ENCODE measurements at regions not wholly inside any gene's neighbourhood (a gene's known extent, or its start where the extent isn't known, plus 50 kb on each side); places are given as distances from the start of the nearest gene placed in this dataset.

- H3K27ac ChIP-seq (replicated peaks), result no peak overlapping the region
- H3K4me3 ChIP-seq (replicated peaks; ENCODE audit: insufficient read depth, low read length), result no peak overlapping the region
- TF ChIP-seq POLR2AphosphoS5 (IDR thresholded peaks at IDR 0.05; ENCODE audit: low read depth) (no peak), CTCF (IDR thresholded peaks at IDR 0.05; ENCODE audit: insufficient read depth, low read length) (no peak), SPI1 (IDR thresholded peaks at IDR 0.05; ENCODE audit: borderline replicate concordance, low read depth) (no peak), GABPA (IDR thresholded peaks at IDR 0.05; ENCODE audit: low read depth) (no peak)
- TF ChIP-seq, protein P1, sequence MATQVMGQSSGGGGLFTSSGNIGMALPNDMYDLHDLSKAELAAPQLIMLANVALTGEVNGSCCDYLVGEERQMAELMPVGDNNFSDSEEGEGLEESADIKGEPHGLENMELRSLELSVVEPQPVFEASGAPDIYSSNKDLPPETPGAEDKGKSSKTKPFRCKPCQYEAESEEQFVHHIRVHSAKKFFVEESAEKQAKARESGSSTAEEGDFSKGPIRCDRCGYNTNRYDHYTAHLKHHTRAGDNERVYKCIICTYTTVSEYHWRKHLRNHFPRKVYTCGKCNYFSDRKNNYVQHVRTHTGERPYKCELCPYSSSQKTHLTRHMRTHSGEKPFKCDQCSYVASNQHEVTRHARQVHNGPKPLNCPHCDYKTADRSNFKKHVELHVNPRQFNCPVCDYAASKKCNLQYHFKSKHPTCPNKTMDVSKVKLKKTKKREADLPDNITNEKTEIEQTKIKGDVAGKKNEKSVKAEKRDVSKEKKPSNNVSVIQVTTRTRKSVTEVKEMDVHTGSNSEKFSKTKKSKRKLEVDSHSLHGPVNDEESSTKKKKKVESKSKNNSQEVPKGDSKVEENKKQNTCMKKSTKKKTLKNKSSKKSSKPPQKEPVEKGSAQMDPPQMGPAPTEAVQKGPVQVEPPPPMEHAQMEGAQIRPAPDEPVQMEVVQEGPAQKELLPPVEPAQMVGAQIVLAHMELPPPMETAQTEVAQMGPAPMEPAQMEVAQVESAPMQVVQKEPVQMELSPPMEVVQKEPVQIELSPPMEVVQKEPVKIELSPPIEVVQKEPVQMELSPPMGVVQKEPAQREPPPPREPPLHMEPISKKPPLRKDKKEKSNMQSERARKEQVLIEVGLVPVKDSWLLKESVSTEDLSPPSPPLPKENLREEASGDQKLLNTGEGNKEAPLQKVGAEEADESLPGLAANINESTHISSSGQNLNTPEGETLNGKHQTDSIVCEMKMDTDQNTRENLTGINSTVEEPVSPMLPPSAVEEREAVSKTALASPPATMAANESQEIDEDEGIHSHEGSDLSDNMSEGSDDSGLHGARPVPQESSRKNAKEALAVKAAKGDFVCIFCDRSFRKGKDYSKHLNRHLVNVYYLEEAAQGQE (IDR thresholded peaks at IDR 0.05; ENCODE audit: insufficient replicate concordance, low read depth), result no peak
- H3K27me3 ChIP-seq (ENCODE audit: insufficient read depth, poor library complexity, severe bottlenecking), result no peaks in the 10 kb centered on the region
- DNase-seq (ENCODE audit: low read depth in 1 of 2, low spot score in 1 of 2), result no peak
Observed at GRCh38 chr1:81034291-81034690, 766.4 kb upstream of the ADGRL2 start.

- no peaks in the 10 kb centered on the region for H3K27me3 ChIP-seq (ENCODE audit: insufficient read depth, poor library complexity, severe bottlenecking)
- no peak for DNase-seq (ENCODE audit: low read depth in 1 of 2, low spot score in 1 of 2)
- TF ChIP-seq POLR2AphosphoS5 (IDR thresholded peaks at IDR 0.05; ENCODE audit: low read depth) (no peak), CTCF (IDR thresholded peaks at IDR 0.05; ENCODE audit: insufficient read depth, low read length) (no peak), GABPA (IDR thresholded peaks at IDR 0.05; ENCODE audit: low read depth) (no peak)
- TF ChIP-seq, protein P1 (IDR thresholded peaks at IDR 0.05; ENCODE audit: insufficient replicate concordance, low read depth), result no peak
- no peak overlapping the region for H3K4me3 ChIP-seq (replicated peaks; ENCODE audit: insufficient read depth, low read length)
- H3K27ac ChIP-seq (replicated peaks), result no peak overlapping the region
Observed at GRCh38 chr1:81032973-81033425, 767.7 kb upstream of the ADGRL2 start.

DNA sequence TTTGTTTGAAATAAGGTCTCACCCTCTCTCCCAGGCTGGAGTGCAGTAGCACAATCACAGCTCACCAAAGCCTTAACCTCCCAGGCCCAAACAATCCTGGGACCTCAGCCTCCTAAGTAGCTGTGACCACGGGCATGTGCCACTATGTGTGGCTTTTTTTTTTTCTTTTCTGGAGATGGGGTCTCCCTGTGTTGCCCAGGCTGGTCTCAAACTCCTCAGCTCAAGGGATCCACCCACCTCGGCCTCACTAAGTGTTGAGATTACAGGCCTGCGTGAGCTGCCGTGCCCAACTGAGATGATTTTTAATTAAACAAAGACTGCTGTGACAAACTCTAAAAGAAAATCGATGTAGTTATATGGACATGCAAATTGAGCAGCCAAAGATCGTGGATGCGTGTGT is 768.4 kb upstream of the ADGRL2 start:
- DNase-seq (ENCODE audit: low read depth in 1 of 2, low spot score in 1 of 2), result no peak
- Histone ChIP-seq H3K4me3 (replicated peaks; ENCODE audit: insufficient read depth, low read length) (no peak overlapping the region), H3K27me3 (ENCODE audit: insufficient read depth, poor library complexity, severe bottlenecking) (no peaks in the 10 kb centered on the region), H3K27ac (replicated peaks) (no peak overlapping the region)
- no peak for TF ChIP-seq POLR2AphosphoS5 (IDR thresholded peaks at IDR 0.05; ENCODE audit: low read depth)
- TF ChIP-seq CTCF (IDR thresholded peaks at IDR 0.05; ENCODE audit: insufficient read depth, low read length), result no peak
- no peak for TF ChIP-seq GABPA (IDR thresholded peaks at IDR 0.05; ENCODE audit: low read depth)
- TF ChIP-seq, protein P1 (IDR thresholded peaks at IDR 0.05; ENCODE audit: insufficient replicate concordance, low read depth), result no peak
